Karpas-422 (cell line): ENCODE measurements at regions not wholly inside any gene's neighbourhood (a gene's known extent, or its start where the extent isn't known, plus 50 kb on each side); places are given as distances from the start of the nearest gene placed in this dataset.

Source experiments
- DNase-seq: peaks from one replicate; pipeline ENCODE4 v3.0.0-alpha.2; 2015
- H2AFZ ChIP-seq: fragments of 200-600 bp; sonication (generic); 2 replicates; pipeline ENCODE4 v1.6.1; 2014; ENCODE audit warnings: antibody characterized with exemption, low read length, mixed read lengths
- H3K27ac ChIP-seq: fragments of 200-600 bp; sonication (generic); 2 replicates; pipeline ENCODE4 v1.5.1; 2014; ENCODE audit warnings: mild to moderate bottlenecking, low read length, moderate library complexity
- H3K27me3 ChIP-seq: fragments of 200-600 bp; sonication (generic); 2 replicates; pipeline ENCODE4 v1.6.1; 2014; ENCODE audit warnings: low read length, mixed read lengths
- H3K36me3 ChIP-seq: fragments of 200-600 bp; sonication (generic); 2 replicates; pipeline ENCODE4 v1.6.1; 2014; ENCODE audit warnings: low read length, mixed read lengths; ENCODE audit not compliant: insufficient read depth
- H3K4me1 ChIP-seq: fragments of 200-600 bp; sonication (generic); 2 replicates; pipeline ENCODE4 v1.6.1; 2014; ENCODE audit warnings: mild to moderate bottlenecking, low read length, mixed read lengths
- H3K4me2 ChIP-seq: fragments of 200-600 bp; sonication (generic); 2 replicates; pipeline ENCODE4 v1.6.1; 2014; ENCODE audit warnings: low read length, low read depth, mild to moderate bottlenecking; ENCODE audit not compliant: poor library complexity, severe bottlenecking
- H3K4me3 ChIP-seq: fragments of 200-600 bp; sonication (generic); 2 replicates; pipeline ENCODE4 v1.5.1; 2014; ENCODE audit warnings: mild to moderate bottlenecking, antibody characterized with exemption, low read length, mixed read lengths
- H3K79me2 ChIP-seq: fragments of 200-600 bp; sonication (generic); 2 replicates; pipeline ENCODE4 v1.6.1; 2014; ENCODE audit warnings: mild to moderate bottlenecking, low read length, mixed read lengths
- H3K9ac ChIP-seq: fragments of 200-600 bp; sonication (generic); 2 replicates; pipeline ENCODE4 v1.6.0; 2014; ENCODE audit warnings: low read length
- H3K9me2 ChIP-seq: fragments of 200-600 bp; sonication (generic), shearing (Covaris generic); replicated peaks from 2 replicates; pipeline ENCODE4 v1.6.0; 2014; ENCODE audit warnings: mild to moderate bottlenecking, low read length, moderate library complexity; ENCODE audit not compliant: insufficient read depth
- H3K9me3 ChIP-seq: fragments of 300-700, 200-600 bp; sonication (generic); 2 replicates; pipeline ENCODE4 v1.6.1; 2014; ENCODE audit warnings: low read length, mixed read lengths
- H4K20me1 ChIP-seq: fragments of 200-600 bp; sonication (generic); 2 replicates; pipeline ENCODE4 v1.6.1; 2014; ENCODE audit warnings: mild to moderate bottlenecking, antibody characterized with exemption, low read length, low read depth; ENCODE audit not compliant: insufficient read depth

- H3K4me1 ChIP-seq, result no peaks in the 10 kb centered on the region
- DNase-seq, result no peak
- no peak overlapping the region for H3K4me3 ChIP-seq
- H3K27ac ChIP-seq, result no peak overlapping the region
- H3K27me3 ChIP-seq, result no peaks in the 10 kb centered on the region
- H3K36me3 ChIP-seq, result no peaks in the 10 kb centered on the region
- no peaks in the 10 kb centered on the region for H4K20me1 ChIP-seq
- H2AFZ ChIP-seq, result no peak overlapping the region
- H3K79me2 ChIP-seq, result no peaks in the 10 kb centered on the region
- H3K9me3 ChIP-seq, result no peaks in the 10 kb centered on the region
- no peaks in the 10 kb centered on the region for H3K9me2 ChIP-seq
- H3K9ac ChIP-seq, result no peak overlapping the region
- H3K4me2 ChIP-seq, result no peak overlapping the region
These were observed 177.3 kb upstream of the NUDT4 start for GRCh38 chr12:93200291-93200917.

DNA sequence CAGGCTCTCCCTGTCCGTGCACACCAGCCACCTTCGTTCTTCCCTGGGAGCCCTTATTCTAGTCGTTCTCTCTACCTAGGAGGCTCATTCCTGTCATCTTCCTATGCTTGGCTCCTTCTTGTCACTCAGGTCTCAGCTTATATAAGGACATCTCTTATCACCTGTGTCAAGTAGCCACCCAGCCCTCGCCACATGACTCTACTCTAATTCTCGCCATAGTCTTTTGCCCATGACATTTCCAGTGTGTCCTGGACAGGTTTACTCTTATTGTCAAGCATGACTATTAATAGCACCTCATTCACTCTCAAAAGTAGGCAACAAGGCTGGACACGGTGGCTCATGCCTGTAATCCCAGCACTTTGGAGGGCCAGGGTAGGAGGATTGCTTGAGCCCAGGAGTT lies 175.7 kb upstream of the NUDT4 start:
- Histone ChIP-seq H3K9me3 (no peaks in the 10 kb centered on the region), H3K27me3 (no peaks in the 10 kb centered on the region), H3K4me3 (no peak overlapping the region), H3K9me2 (no peaks in the 10 kb centered on the region), H3K27ac (no peak overlapping the region), H2AFZ (no peak overlapping the region), H3K9ac (no peak overlapping the region), H3K36me3 (no peaks in the 10 kb centered on the region), H4K20me1 (no peaks in the 10 kb centered on the region), H3K4me1 (no peaks in the 10 kb centered on the region), H3K4me2 (no peak overlapping the region), H3K79me2 (no peaks in the 10 kb centered on the region)
- DNase-seq, result no peak

DNA sequence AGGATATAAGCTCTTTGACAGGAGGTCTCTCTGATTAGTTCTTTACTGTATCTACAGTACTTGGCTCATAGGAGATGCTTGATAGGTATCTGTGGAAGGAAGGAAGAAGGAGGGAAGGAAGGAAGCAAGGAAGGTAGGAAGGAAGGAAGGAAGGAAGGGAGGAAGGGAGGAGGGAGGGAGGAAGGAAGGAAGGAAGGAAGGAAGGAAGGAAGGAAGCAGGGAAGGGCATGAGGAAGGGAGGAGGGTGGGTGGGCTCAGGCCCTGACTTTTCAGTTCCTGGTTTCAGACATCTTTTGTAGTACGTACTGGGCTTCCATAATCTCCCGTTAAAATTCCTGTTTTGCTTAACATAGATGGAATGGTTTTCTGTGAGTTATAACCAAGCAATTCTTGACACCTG lies 175.0 kb upstream of the NUDT4 start:
- Histone ChIP-seq H3K27me3 (no peaks in the 10 kb centered on the region), H2AFZ (no peak overlapping the region), H3K9me3 (no peaks in the 10 kb centered on the region), H3K4me2 (no peak overlapping the region), H4K20me1 (no peaks in the 10 kb centered on the region), H3K9ac (no peak overlapping the region), H3K36me3 (no peaks in the 10 kb centered on the region), H3K9me2 (no peaks in the 10 kb centered on the region), H3K4me1 (no peaks in the 10 kb centered on the region), H3K27ac (no peak overlapping the region), H3K79me2 (no peaks in the 10 kb centered on the region), H3K4me3 (no peak overlapping the region)
- DNase-seq, result no peak

GRCh38 chr12:93203361-93203760 lies 174.4 kb upstream of the NUDT4 start:
- H3K27me3 ChIP-seq, result no peaks in the 10 kb centered on the region
- no peak overlapping the region for H3K4me2 ChIP-seq
- H3K9me2 ChIP-seq, result no peaks in the 10 kb centered on the region
- H3K9me3 ChIP-seq, result no peaks in the 10 kb centered on the region
- no peak for DNase-seq
- H4K20me1 ChIP-seq, result no peaks in the 10 kb centered on the region
- H3K4me1 ChIP-seq, result no peaks in the 10 kb centered on the region
- no peak overlapping the region for H2AFZ ChIP-seq
- H3K27ac ChIP-seq, result no peak overlapping the region
- H3K36me3 ChIP-seq, result no peaks in the 10 kb centered on the region
- H3K4me3 ChIP-seq, result no peak overlapping the region
- H3K79me2 ChIP-seq, result no peaks in the 10 kb centered on the region
- H3K9ac ChIP-seq, result no peak overlapping the region

DNA sequence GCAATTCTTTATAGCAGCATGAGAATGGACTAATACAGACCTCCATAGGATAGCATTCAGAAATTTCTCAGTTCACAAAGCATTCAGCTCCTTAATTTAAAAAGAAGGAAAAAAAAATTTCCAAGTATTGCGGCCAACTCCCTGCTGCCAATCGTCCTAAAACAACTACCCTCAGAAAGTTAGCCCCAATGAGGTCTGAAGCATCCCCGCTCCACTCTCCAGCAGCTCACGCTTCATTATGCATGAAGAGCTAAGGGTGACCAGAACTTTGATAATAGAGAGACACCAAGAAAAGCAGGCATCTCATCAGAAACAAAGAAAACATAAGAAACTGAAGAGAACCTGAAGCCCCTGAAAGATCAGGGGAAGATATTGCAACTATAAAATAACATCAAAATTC lies 172.8 kb upstream of the NUDT4 start:
- H2AFZ ChIP-seq, result no peak overlapping the region
- no peak overlapping the region for H3K27ac ChIP-seq
- H3K79me2 ChIP-seq, result no peaks in the 10 kb centered on the region
- no peaks in the 10 kb centered on the region for H3K9me2 ChIP-seq
- H3K4me1 ChIP-seq, result no peaks in the 10 kb centered on the region
- H3K27me3 ChIP-seq, result no peaks in the 10 kb centered on the region
- H3K9ac ChIP-seq, result no peak overlapping the region
- no peaks in the 10 kb centered on the region for H3K9me3 ChIP-seq
- no peak overlapping the region for H3K4me3 ChIP-seq
- no peak for DNase-seq
- no peaks in the 10 kb centered on the region for H4K20me1 ChIP-seq
- no peaks in the 10 kb centered on the region for H3K36me3 ChIP-seq
- no peak overlapping the region for H3K4me2 ChIP-seq

DNA sequence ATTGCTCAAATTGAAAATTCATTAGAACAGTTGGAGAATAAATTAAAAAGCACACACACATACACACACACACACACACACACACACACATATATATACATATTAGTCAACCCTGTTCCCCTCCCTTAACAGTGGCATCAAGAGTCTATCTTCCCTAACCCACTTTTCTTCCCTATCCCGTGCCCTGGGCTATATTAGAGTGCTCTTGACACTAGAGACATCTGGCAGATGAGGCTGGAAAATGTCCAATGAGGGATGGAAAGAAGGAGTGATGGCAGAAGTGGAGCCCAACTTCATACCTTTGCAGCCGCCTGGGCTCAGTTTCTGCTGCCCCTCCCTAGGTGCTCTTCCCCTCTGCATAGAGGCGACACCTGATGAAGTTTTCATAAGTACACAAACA lies 172.4 kb upstream of the NUDT4 start:
- Histone ChIP-seq H4K20me1 (no peaks in the 10 kb centered on the region), H3K9me3 (no peaks in the 10 kb centered on the region), H3K9ac (no peak overlapping the region), H3K27me3 (no peaks in the 10 kb centered on the region), H3K4me3 (no peak overlapping the region), H3K36me3 (no peaks in the 10 kb centered on the region), H3K4me2 (no peak overlapping the region), H3K79me2 (no peaks in the 10 kb centered on the region), H3K4me1 (no peaks in the 10 kb centered on the region), H3K9me2 (no peaks in the 10 kb centered on the region), H2AFZ (no peak overlapping the region), H3K27ac (no peak overlapping the region)
- DNase-seq, result no peak

- H4K20me1 ChIP-seq, result no peaks in the 10 kb centered on the region
- no peak overlapping the region for H2AFZ ChIP-seq
- H3K27ac ChIP-seq, result no peak overlapping the region
- no peaks in the 10 kb centered on the region for H3K9me2 ChIP-seq
- no peak overlapping the region for H3K4me3 ChIP-seq
- H3K36me3 ChIP-seq, result no peaks in the 10 kb centered on the region
- H3K9ac ChIP-seq, result no peak overlapping the region
- H3K4me1 ChIP-seq, result no peaks in the 10 kb centered on the region
- no peaks in the 10 kb centered on the region for H3K9me3 ChIP-seq
- H3K27me3 ChIP-seq, result no peaks in the 10 kb centered on the region
- no peaks in the 10 kb centered on the region for H3K79me2 ChIP-seq
- no peak for DNase-seq
- H3K4me2 ChIP-seq, result no peak overlapping the region
These were observed 169.7 kb upstream of the NUDT4 start for GRCh38 chr12:93208011-93208410.

DNA sequence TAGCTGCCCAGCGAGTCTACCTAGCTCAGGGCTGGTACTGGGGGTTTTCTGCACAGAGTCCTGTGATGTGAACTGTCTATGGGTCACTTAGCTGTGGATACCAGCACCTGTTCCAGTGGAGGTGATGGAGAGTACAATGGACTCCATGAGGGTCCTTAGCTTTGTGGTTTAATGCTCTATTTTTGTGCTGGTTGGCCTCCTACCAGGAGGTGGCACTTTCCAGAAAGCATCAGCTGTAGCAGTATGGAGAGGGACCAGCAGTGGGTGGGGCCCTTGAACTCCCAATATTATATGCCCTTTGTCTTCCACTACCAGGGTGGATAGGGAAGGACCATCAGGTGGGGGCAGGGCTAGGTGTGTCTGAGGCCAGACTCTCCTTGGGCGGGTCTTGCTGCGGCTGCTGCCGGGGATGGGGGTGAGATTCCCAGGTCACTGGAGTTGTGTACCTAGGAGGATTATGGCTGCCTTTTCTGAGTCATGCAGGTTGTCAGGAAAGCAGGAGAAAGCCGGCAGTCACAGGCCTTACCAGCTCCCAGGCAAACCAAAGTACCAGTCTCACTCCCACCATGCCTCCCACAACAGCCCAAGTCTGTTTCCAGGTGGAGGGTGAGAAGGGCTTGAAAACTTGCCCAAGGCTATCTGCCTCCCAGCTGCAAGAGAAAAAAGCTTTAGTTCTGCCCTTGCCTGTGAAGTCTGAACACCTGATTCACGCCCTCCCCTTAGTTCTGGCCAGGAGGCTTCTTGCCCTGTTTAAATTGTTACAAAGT lies 163.0 kb upstream of the NUDT4 start:
- Histone ChIP-seq H3K9me2 (no peaks in the 10 kb centered on the region), H3K4me1 (peaks cover 5% of the 10 kb centered on the region), H2AFZ (no peak overlapping the region), H3K27me3 (no peaks in the 10 kb centered on the region), H3K4me2 (no peak overlapping the region), H3K9me3 (no peaks in the 10 kb centered on the region), H3K27ac (no peak overlapping the region), H4K20me1 (no peaks in the 10 kb centered on the region), H3K79me2 (no peaks in the 10 kb centered on the region), H3K36me3 (no peaks in the 10 kb centered on the region), H3K4me3 (no peak overlapping the region), H3K9ac (no peak overlapping the region)
- DNase-seq, result no peak
